Activated naive CD4-positive, alpha-beta T cell treated with anti-CD3 and anti-CD28 coated beads for 36 hours (primary cell): ENCODE measurements at regions not wholly inside any gene's neighbourhood (a gene's known extent, or its start where the extent isn't known, plus 50 kb on each side); places are given as distances from the start of the nearest gene placed in this dataset.
A peak's percentile ranks its signal among the peaks of the same experiment; 100 is the strongest.
"Not testable (repeated sequence)": the region's sequence is repeated elsewhere in the genome, so short reads cannot be mapped to it uniquely, and the experiment has no call there.

ENCODE experiments used
- CTCF ChIA-PET: fragments of 350-600 bp; sonication (Branson Sonifier 250); formaldehyde crosslinking; loops from one replicate; lab custom pipeline; 2021; ENCODE audit warnings: antibody characterized with exemption; lab: Charles Lee
- DNase-seq: peaks from one replicate; pipeline ENCODE4 v3.0.0-alpha.2; 2020
- H3K27ac Mint-ChIP-seq: one replicate; pipeline ENCODE4 v1.8.0; 2021; ENCODE audit warnings: mild to moderate bottlenecking, mixed read lengths
- H3K27me3 Mint-ChIP-seq: one replicate; pipeline ENCODE4 v1.8.0; 2021; ENCODE audit warnings: low read depth, mixed read lengths
- H3K36me3 Mint-ChIP-seq: one replicate; pipeline ENCODE4 v1.8.0; 2021; ENCODE audit warnings: low read depth, mixed read lengths
- H3K4me1 Mint-ChIP-seq: one replicate; pipeline ENCODE4 v1.8.0; 2021; ENCODE audit warnings: low read depth, mixed read lengths
- H3K4me3 Mint-ChIP-seq: one replicate; pipeline ENCODE4 v1.8.0; 2021; ENCODE audit warnings: mild to moderate bottlenecking, moderate library complexity, mixed read lengths
- H3K9me3 Mint-ChIP-seq: one replicate; pipeline ENCODE4 v1.8.0; 2021; ENCODE audit warnings: mixed read lengths
- intact Hi-C: fragments of 100-400 bp; cut with micrococcal nuclease; formaldehyde crosslinking; loops from one replicate; pipeline ENCODE4 v1.15.1; 2023

- Mint-ChIP-seq H3K9me3 (no peaks in the 10 kb centered on the region), H3K27me3 (no peaks in the 10 kb centered on the region), H3K27ac (no peak overlapping the region), H3K4me1 (peaks cover 15% of the 10 kb centered on the region), H3K4me3 (no peak overlapping the region), H3K36me3 (no peaks in the 10 kb centered on the region)
- CTCF ChIA-PET: interaction anchor here (1.5 kb wide), 1 partner anchor 112 kb away, joined by 5 read pairs; no protein-coding TSS in a partner anchor
- DNase-seq: no peak
- intact Hi-C loops: loop anchor here (5.0 kb wide), 1 partner anchor 352 kb away; the partner anchor contains the start of gene BCL2L13
Observed at GRCh38 chr22:17284888-17285287, 65.7 kb upstream of the ADA2 start.

GRCh38 chr22:17284466-17284865 is 65.2 kb upstream of the ADA2 start:
- H3K4me3 Mint-ChIP-seq: no peak overlapping the region
- intact Hi-C loops: loop anchor here (5.0 kb wide), 1 partner anchor 353 kb away; the partner anchor contains the start of gene BCL2L13
- CTCF ChIA-PET: interaction anchor here (1.2 to 1.5 kb wide), 2 partner anchors 15 to 111 kb away, joined by 3 to 5 read pairs; no protein-coding TSS in a partner anchor
- H3K36me3 Mint-ChIP-seq: no peaks in the 10 kb centered on the region
- no peak overlapping the region for H3K27ac Mint-ChIP-seq
- DNase-seq: no peak
- H3K4me1 Mint-ChIP-seq: peaks cover 15% of the 10 kb centered on the region
- H3K9me3 Mint-ChIP-seq: no peaks in the 10 kb centered on the region
- no peaks in the 10 kb centered on the region for H3K27me3 Mint-ChIP-seq

DNA sequence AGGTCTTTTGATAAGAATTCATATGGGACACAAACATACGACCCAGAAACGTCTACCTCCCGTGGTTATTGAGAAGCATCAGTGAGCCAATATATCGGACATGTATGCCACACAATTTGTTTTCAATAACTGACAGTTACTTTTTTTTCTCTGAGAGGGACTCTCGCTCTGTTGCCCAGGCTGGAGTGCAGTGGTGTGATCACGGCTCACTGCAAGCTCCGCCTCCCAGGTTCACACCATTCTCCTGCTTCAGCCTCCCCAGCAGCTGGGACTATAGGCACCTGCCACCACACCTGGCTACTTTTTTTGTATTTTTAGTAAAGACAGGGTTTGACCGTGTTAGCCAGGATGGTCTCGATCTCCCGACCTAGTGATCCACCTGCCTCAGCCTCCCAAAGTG is 64.6 kb upstream of the ADA2 start:
- CTCF ChIA-PET: interaction anchor here (1.2 kb wide), 1 partner anchor 14 kb away, joined by 3 read pairs; no protein-coding TSS in a partner anchor
- not testable (repeated sequence) for H3K27me3 Mint-ChIP-seq, DNase-seq, H3K36me3 Mint-ChIP-seq, H3K4me3 Mint-ChIP-seq, H3K27ac Mint-ChIP-seq, H3K9me3 Mint-ChIP-seq
- intact Hi-C loops: loop anchor here (5.0 kb wide), 1 partner anchor 353 kb away; the partner anchor contains the start of gene BCL2L13
- H3K4me1 Mint-ChIP-seq: peaks cover 15% of the 10 kb centered on the region

- H3K4me3 Mint-ChIP-seq: no peak overlapping the region
- no peaks in the 10 kb centered on the region for H3K27me3 Mint-ChIP-seq
- no peak for DNase-seq
- H3K4me1 Mint-ChIP-seq: peaks cover 15% of the 10 kb centered on the region
- no peaks in the 10 kb centered on the region for H3K36me3 Mint-ChIP-seq
- CTCF ChIA-PET: interaction anchor here (1.2 kb wide), 1 partner anchor 14 kb away, joined by 3 read pairs; no protein-coding TSS in a partner anchor
- intact Hi-C loops: loop anchor here (5.0 kb wide), 1 partner anchor 354 kb away; the partner anchor contains the start of gene BCL2L13
- H3K27ac Mint-ChIP-seq: no peak overlapping the region
- H3K9me3 Mint-ChIP-seq: no peaks in the 10 kb centered on the region
Observed at GRCh38 chr22:17283423-17283822, 64.2 kb upstream of the ADA2 start.

DNA sequence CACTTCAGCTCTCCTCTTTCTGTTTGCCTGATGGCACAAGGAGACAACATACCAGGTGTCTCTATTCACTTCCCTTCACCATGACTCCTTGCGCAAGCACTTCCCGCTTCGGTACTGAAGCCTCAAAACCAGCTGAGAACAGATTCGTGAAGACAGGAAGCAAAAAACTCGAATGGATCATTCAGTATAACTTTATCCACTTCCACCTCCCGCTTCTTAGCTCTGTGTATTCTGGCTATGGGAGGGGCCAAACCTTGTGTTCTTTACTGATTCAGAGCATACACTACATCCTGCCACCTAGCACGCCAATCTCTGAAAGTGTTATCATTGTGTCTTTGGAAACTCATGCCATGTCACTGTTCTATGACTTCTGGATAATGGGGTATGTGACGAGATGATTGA is 62.2 kb upstream of the ADA2 start:
- Mint-ChIP-seq H3K4me1 (peaks cover 15% of the 10 kb centered on the region), H3K36me3 (no peaks in the 10 kb centered on the region), H3K4me3 (peak overlapping the region; percentile 38), H3K9me3 (no peaks in the 10 kb centered on the region), H3K27me3 (no peaks in the 10 kb centered on the region), H3K27ac (peak overlapping the region; percentile 79)
- CTCF ChIA-PET: interaction anchor here (0.5 to 2.6 kb wide), 5 partner anchors 12 to 263 kb away, joined by 3 to 13 read pairs (median 5); partner anchors contain the start of gene ADA2
- intact Hi-C loops: loop anchor here (2.0 to 5.0 kb wide), 3 partner anchors 123 to 356 kb away; partner anchors contain the start of genes BCL2L13 and HDHD5
- DNase-seq: peak; percentile 71

GRCh38 chr22:17281026-17281425 is 61.8 kb upstream of the ADA2 start:
- intact Hi-C loops: loop anchor here (2.0 to 5.0 kb wide), 3 partner anchors 122 to 356 kb away; partner anchors contain the start of genes BCL2L13 and HDHD5
- no peaks in the 10 kb centered on the region for H3K9me3 Mint-ChIP-seq
- peak overlapping the region; percentile 38 for H3K4me3 Mint-ChIP-seq
- H3K36me3 Mint-ChIP-seq: no peaks in the 10 kb centered on the region
- no peaks in the 10 kb centered on the region for H3K27me3 Mint-ChIP-seq
- CTCF ChIA-PET: interaction anchor here (0.5 to 2.6 kb wide), 4 partner anchors 12 to 109 kb away, joined by 4 to 13 read pairs (median 6); partner anchors contain the start of gene ADA2
- H3K27ac Mint-ChIP-seq: peak overlapping the region; percentile 79
- DNase-seq: no peak
- H3K4me1 Mint-ChIP-seq: peaks cover 15% of the 10 kb centered on the region

DNA sequence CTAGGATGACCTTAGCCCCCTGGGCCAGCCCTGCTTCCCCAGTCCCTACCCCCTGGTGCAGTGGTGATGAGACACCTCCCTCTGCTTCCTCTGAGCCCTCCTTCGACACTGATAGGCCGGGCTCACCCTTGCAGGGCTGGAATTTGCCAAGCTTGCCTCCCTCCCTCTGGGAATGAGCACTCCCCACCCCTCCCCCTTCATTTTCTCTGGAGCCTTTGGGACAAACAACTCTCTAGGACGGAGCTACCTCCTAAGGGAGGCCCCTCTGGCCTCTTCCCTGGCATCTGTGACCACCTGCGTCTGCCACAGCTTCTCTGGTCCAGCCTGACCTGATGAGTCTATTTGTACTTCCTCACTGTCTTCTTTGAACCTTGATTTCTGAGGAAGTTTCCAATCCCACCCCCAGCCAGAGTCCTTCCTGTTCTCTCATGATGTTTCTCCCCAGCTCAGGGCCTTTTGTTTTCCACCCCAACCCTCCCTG is 53.3 kb upstream of the ADA2 start:
- Mint-ChIP-seq H3K27ac (no peak overlapping the region), H3K4me3 (no peak overlapping the region), H3K27me3 (no peaks in the 10 kb centered on the region), H3K4me1 (peaks cover 6% of the 10 kb centered on the region), H3K9me3 (no peaks in the 10 kb centered on the region), H3K36me3 (no peaks in the 10 kb centered on the region)
- intact Hi-C loops: no loop called here
- DNase-seq: no peak
- CTCF ChIA-PET: interaction anchor here (1.0 to 1.3 kb wide), 2 partner anchors 101 to 229 kb away, joined by 3 to 4 read pairs; no protein-coding TSS in a partner anchor

DNA sequence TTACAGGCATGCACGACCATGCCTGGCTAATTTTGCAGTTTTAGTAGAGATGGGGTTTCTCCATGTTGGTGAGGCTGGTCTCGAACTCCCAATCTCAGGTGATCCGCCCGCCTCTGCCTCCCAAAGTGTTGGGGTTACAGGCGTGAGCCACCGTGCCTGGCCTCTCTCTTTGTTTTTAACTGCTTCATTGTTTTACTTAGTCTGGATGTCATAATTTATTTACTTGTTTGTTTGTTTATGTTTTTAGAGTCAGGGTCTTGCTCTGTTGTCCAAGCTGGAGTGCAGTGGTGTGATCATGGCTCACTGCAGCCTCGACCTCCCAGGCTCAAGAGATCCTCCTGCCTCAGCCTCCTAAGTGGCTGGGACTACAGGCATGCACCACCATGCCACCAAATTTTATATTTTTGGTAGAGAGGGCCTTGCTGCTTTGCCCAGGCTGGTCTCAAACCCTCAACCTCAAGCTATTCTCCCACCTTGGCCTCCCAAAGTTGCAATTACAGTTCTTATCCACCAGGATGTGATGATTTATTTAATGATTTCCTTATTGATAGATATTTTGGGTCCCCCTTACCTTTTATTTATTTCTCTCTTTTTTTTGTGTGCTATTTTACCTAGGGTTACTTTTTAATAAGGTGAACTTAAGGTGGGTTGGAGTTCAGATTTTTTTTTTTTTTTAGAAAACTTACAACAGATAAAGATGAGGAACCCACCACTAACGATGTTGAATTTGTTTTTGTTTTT is 52.6 kb upstream of the ADA2 start:
- H3K4me1 Mint-ChIP-seq: peaks cover 12% of the 10 kb centered on the region
- no peak overlapping the region for H3K4me3 Mint-ChIP-seq

GRCh38 chr22:17269607-17270261 is 50.5 kb upstream of the ADA2 start:
- H3K9me3 Mint-ChIP-seq: no peaks in the 10 kb centered on the region
- no peak for DNase-seq
- H3K27me3 Mint-ChIP-seq: no peaks in the 10 kb centered on the region
- intact Hi-C loops: loop anchor here (2.0 kb wide), 1 partner anchor 231 kb away; no protein-coding TSS in a partner anchor
- no peak overlapping the region for H3K4me3 Mint-ChIP-seq
- CTCF ChIA-PET: interaction anchor here (1.0 to 2.1 kb wide), 6 partner anchors 10 to 232 kb away, joined by 3 to 5 read pairs (median 4); no protein-coding TSS in a partner anchor
- H3K36me3 Mint-ChIP-seq: no peaks in the 10 kb centered on the region
- H3K4me1 Mint-ChIP-seq: peaks cover 25% of the 10 kb centered on the region
- H3K27ac Mint-ChIP-seq: no peak overlapping the region

More for the DNA sequence above, 52.6 kb upstream of the ADA2 start:
- no peaks in the 10 kb centered on the region for H3K9me3 Mint-ChIP-seq
- intact Hi-C loops: no loop called here
- no peak for DNase-seq
- no peaks in the 10 kb centered on the region for H3K36me3 Mint-ChIP-seq
- no peaks in the 10 kb centered on the region for H3K27me3 Mint-ChIP-seq
- H3K27ac Mint-ChIP-seq: no peak overlapping the region
- CTCF ChIA-PET: interaction anchor here (1.4 kb wide), 1 partner anchor 100 kb away, joined by 3 read pairs; no protein-coding TSS in a partner anchor

GRCh38 chr22:17269224-17269606 is 50.0 kb upstream of the ADA2 start:
- intact Hi-C loops: loop anchor here (2.0 kb wide), 1 partner anchor 232 kb away; no protein-coding TSS in a partner anchor
- CTCF ChIA-PET: interaction anchor here (1.0 to 2.1 kb wide), 7 partner anchors 10 to 232 kb away, joined by 3 to 6 read pairs (median 5); no protein-coding TSS in a partner anchor
- Mint-ChIP-seq H3K27ac (no peak overlapping the region), H3K9me3 (no peaks in the 10 kb centered on the region), H3K27me3 (no peaks in the 10 kb centered on the region), H3K4me1 (peaks cover 25% of the 10 kb centered on the region), H3K36me3 (no peaks in the 10 kb centered on the region), H3K4me3 (no peak overlapping the region)
- no peak for DNase-seq
